ENCODE measurements at regions not wholly inside any gene's neighbourhood (a gene's known extent, or its start where the extent isn't known, plus 50 kb on each side); places are given as distances from the start of the nearest gene placed in this dataset.

DNA sequence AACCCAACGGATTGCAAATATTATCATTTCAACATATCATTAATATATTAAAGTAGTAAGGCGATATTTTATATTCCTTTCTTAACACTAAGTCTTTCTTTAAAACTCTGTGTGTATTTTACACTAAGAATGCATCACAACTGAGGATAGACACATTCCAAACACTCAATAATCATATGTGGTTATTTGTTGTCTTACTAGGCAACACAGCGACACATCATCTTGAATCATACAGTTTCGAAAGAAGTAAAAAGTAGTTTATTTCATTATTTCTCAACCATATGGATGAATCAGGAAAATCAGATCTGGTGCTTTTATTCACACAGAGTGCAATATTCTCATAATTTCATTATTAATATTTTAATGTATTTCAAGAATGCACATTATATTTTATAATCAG, 662.4 kb downstream of the EPHA7 start:
- TF ChIP-seq EZH2phosphoT487 (IDR thresholded peaks at IDR 0.05; ENCODE audit: low read depth, severe bottlenecking, unreplicated experiment) = no peak
- no peak for TF ChIP-seq CTCF (IDR thresholded peaks at IDR 0.05; ENCODE audit: poor library complexity)

Data from hepatocyte (in vitro differentiated cells).